Activated CD4-positive, alpha-beta T cell treated with anti-CD3 and anti-CD28 coated beads for 48 hours (primary cell): ENCODE measurements at regions not wholly inside any gene's neighbourhood (a gene's known extent, or its start where the extent isn't known, plus 50 kb on each side); places are given as distances from the start of the nearest gene placed in this dataset.

Experiments
- DNase-seq: peaks from one replicate; pipeline ENCODE4 v3.0.0-alpha.2; 2020

- DNase-seq, result no peak
Measured at GRCh38 chr13:106232681-106233080, 302.8 kb downstream of the EFNB2 start.

GRCh38 chr13:106230450-106230849 is 305.0 kb downstream of the EFNB2 start:
- no peak for DNase-seq

- no peak for DNase-seq
Measured at GRCh38 chr13:106225126-106225525, 310.3 kb downstream of the EFNB2 start.

- DNase-seq, result no peak
Measured at GRCh38 chr13:106220211-106220610, 315.3 kb downstream of the EFNB2 start.

- no peak for DNase-seq
Measured at GRCh38 chr13:106213028-106213757, 322.3 kb downstream of the EFNB2 start.

- DNase-seq, result no peak
Measured at GRCh38 chr13:106212386-106213010, 323.0 kb downstream of the EFNB2 start.

- no peak for DNase-seq
Measured at GRCh38 chr13:106210324-106210723, 325.1 kb downstream of the EFNB2 start.

- DNase-seq, result no peak
Measured at GRCh38 chr13:106205871-106206270, 329.6 kb downstream of the EFNB2 start.

GRCh38 chr13:106197496-106197895 is 338.0 kb downstream of the EFNB2 start:
- no peak for DNase-seq

GRCh38 chr13:106187501-106188095 is 347.9 kb downstream of the EFNB2 start:
- no peak for DNase-seq

GRCh38 chr13:106187101-106187500 is 348.4 kb downstream of the EFNB2 start:
- DNase-seq, result no peak

- DNase-seq, result no peak
Measured at GRCh38 chr13:106186366-106187030, 349.0 kb downstream of the EFNB2 start.

- DNase-seq, result no peak
Measured at GRCh38 chr13:106184790-106185189, 350.7 kb downstream of the EFNB2 start.

- no peak for DNase-seq
Measured at GRCh38 chr13:106183410-106184065, 351.9 kb downstream of the EFNB2 start.

GRCh38 chr13:106182404-106182803 is 353.1 kb downstream of the EFNB2 start:
- DNase-seq, result no peak

- no peak for DNase-seq
Measured at GRCh38 chr13:106178816-106179215, 356.6 kb downstream of the EFNB2 start.

GRCh38 chr13:106177146-106177545 is 358.3 kb downstream of the EFNB2 start:
- no peak for DNase-seq

- no peak for DNase-seq
Measured at GRCh38 chr13:106176117-106176516, 359.3 kb downstream of the EFNB2 start.

GRCh38 chr13:106173891-106174610 is 361.4 kb downstream of the EFNB2 start:
- DNase-seq, result no peak

GRCh38 chr13:106173346-106173745 is 362.1 kb downstream of the EFNB2 start:
- DNase-seq, result no peak

GRCh38 chr13:106172176-106172905 is 363.1 kb downstream of the EFNB2 start:
- no peak for DNase-seq

- DNase-seq, result no peak
Measured at GRCh38 chr13:106163426-106163825, 372.0 kb downstream of the EFNB2 start.
